ENCODE measurements at regions not wholly inside any gene's neighbourhood (a gene's known extent, or its start where the extent isn't known, plus 50 kb on each side); places are given as distances from the start of the nearest gene placed in this dataset.

- Mint-ChIP-seq H3K9me3 (no peaks in the 10 kb centered on the region), H3K36me3 (ENCODE audit: low read depth) (no peaks in the 10 kb centered on the region), H3K4me1 (no peaks in the 10 kb centered on the region), H3K4me3 (no peak overlapping the region), H3K27ac (no peak overlapping the region), H3K27me3 (ENCODE audit: low read depth, poor library complexity) (no peaks in the 10 kb centered on the region)
- DNase-seq, result no peak
- no peak for TF ChIP-seq CTCF (IDR thresholded peaks at IDR 0.05)
Observed at GRCh38 chr5:104541141-104541785, 978.7 kb upstream of the NUDT12 start.

GRCh38 chr5:104540448-104540847 lies 977.9 kb upstream of the NUDT12 start:
- Mint-ChIP-seq H3K4me1 (no peaks in the 10 kb centered on the region), H3K9me3 (no peaks in the 10 kb centered on the region), H3K27ac (no peak overlapping the region), H3K27me3 (ENCODE audit: low read depth, poor library complexity) (no peaks in the 10 kb centered on the region), H3K4me3 (no peak overlapping the region), H3K36me3 (ENCODE audit: low read depth) (no peaks in the 10 kb centered on the region)
- DNase-seq, result no peak
- no peak for TF ChIP-seq CTCF (IDR thresholded peaks at IDR 0.05)

- Mint-ChIP-seq H3K27me3 (ENCODE audit: low read depth, poor library complexity) (no peaks in the 10 kb centered on the region), H3K4me1 (no peaks in the 10 kb centered on the region), H3K36me3 (ENCODE audit: low read depth) (no peaks in the 10 kb centered on the region), H3K27ac (no peak overlapping the region), H3K9me3 (no peaks in the 10 kb centered on the region), H3K4me3 (no peak overlapping the region)
- TF ChIP-seq CTCF (IDR thresholded peaks at IDR 0.05), result no peak
- DNase-seq, result no peak
Observed at GRCh38 chr5:104539618-104540350, 977.2 kb upstream of the NUDT12 start.

GRCh38 chr5:104538734-104539133 lies 976.1 kb upstream of the NUDT12 start:
- no peaks in the 10 kb centered on the region for H3K36me3 Mint-ChIP-seq (ENCODE audit: low read depth)
- TF ChIP-seq CTCF (IDR thresholded peaks at IDR 0.05), result no peak
- H3K27me3 Mint-ChIP-seq (ENCODE audit: low read depth, poor library complexity), result no peaks in the 10 kb centered on the region
- no peaks in the 10 kb centered on the region for H3K4me1 Mint-ChIP-seq
- H3K27ac Mint-ChIP-seq, result peak overlapping the region; percentile 21
- no peaks in the 10 kb centered on the region for H3K9me3 Mint-ChIP-seq
- no peak overlapping the region for H3K4me3 Mint-ChIP-seq
- no peak for DNase-seq

GRCh38 chr5:104533498-104533897 lies 970.9 kb upstream of the NUDT12 start:
- Mint-ChIP-seq H3K27me3 (ENCODE audit: low read depth, poor library complexity) (no peaks in the 10 kb centered on the region), H3K36me3 (ENCODE audit: low read depth) (no peaks in the 10 kb centered on the region), H3K27ac (no peak overlapping the region), H3K4me1 (no peaks in the 10 kb centered on the region), H3K4me3 (no peak overlapping the region), H3K9me3 (no peaks in the 10 kb centered on the region)
- no peak for TF ChIP-seq CTCF (IDR thresholded peaks at IDR 0.05)
- DNase-seq, result no peak

GRCh38 chr5:104526866-104527265 lies 964.3 kb upstream of the NUDT12 start:
- Mint-ChIP-seq H3K4me3 (no peak overlapping the region), H3K27ac (no peak overlapping the region), H3K9me3 (no peaks in the 10 kb centered on the region), H3K4me1 (no peaks in the 10 kb centered on the region), H3K27me3 (ENCODE audit: low read depth, poor library complexity) (no peaks in the 10 kb centered on the region), H3K36me3 (ENCODE audit: low read depth) (no peaks in the 10 kb centered on the region)
- DNase-seq, result no peak
- TF ChIP-seq CTCF (IDR thresholded peaks at IDR 0.05), result no peak

All from nephron progenitor cell (in vitro differentiated cells).